Neural progenitor cell (in vitro differentiated cells): ENCODE measurements at regions not wholly inside any gene's neighbourhood (a gene's known extent, or its start where the extent isn't known, plus 50 kb on each side); places are given as distances from the start of the nearest gene placed in this dataset.
A peak's percentile ranks its signal among the peaks of the same experiment; 100 is the strongest.

Experiments used
- DNase-seq: peaks from one replicate; pipeline ENCODE4 v3.0.0-alpha.2; 2016; ENCODE audit warnings: low spot score
- H2AFZ ChIP-seq: fragments of 200-600 bp; sonication (generic); replicated peaks from 2 replicates; pipeline ENCODE4 v1.6.1; 2016; ENCODE audit warnings: antibody characterized with exemption
- H3F3A ChIP-seq: fragments of 200-600 bp; sonication (generic); 2 replicates; pipeline ENCODE4 v1.6.1; 2016; ENCODE audit warnings: antibody characterized with exemption, low read depth
- H3K27ac ChIP-seq: fragments of 200-600 bp; sonication (generic); 2 replicates; pipeline ENCODE4 v1.5.1; 2016; ENCODE audit warnings: mild to moderate bottlenecking
- H3K27me3 ChIP-seq: fragments of 200-600 bp; sonication (generic); 2 replicates; pipeline ENCODE4 v1.6.1; 2016; ENCODE audit warnings: mild to moderate bottlenecking, moderate library complexity
- H3K36me3 ChIP-seq: fragments of 200-600 bp; sonication (generic); 2 replicates; pipeline ENCODE4 v1.5.1; 2016
- H3K4me1 ChIP-seq: fragments of 200-600 bp; sonication (generic); 2 replicates; pipeline ENCODE4 v1.6.1; 2016; ENCODE audit warnings: mixed run types
- H3K4me2 ChIP-seq: fragments of 200-600 bp; sonication (generic); 2 replicates; pipeline ENCODE4 v1.6.1; 2016
- H3K4me3 ChIP-seq: fragments of 200-600 bp; sonication (generic); 2 replicates; pipeline ENCODE4 v1.5.1; 2016
- H3K79me2 ChIP-seq: fragments of 200-600 bp; sonication (generic); 2 replicates; pipeline ENCODE4 v1.6.1; 2016; ENCODE audit warnings: low read depth
- H3K9ac ChIP-seq: fragments of 200-600 bp; sonication (generic); 2 replicates; pipeline ENCODE4 v1.6.1; 2016
- H3K9me3 ChIP-seq: fragments of 200-600 bp; sonication (generic); 2 replicates; pipeline ENCODE4 v1.5.1; 2016; ENCODE audit warnings: low read depth
- H4K20me1 ChIP-seq: fragments of 200-600 bp; sonication (generic); 2 replicates; pipeline ENCODE4 v1.6.1; 2016; ENCODE audit warnings: low read depth
- H3K27ac Mint-ChIP-seq: 3 replicates; pipeline ENCODE4 v1.8.0; 2021; ENCODE audit warnings: mixed read lengths
- H3K27me3 Mint-ChIP-seq: 2 replicates; pipeline ENCODE4 v1.8.0; 2022; ENCODE audit warnings: low read depth, mild to moderate bottlenecking, inconsistent platforms, moderate library complexity, mixed read lengths; ENCODE audit not compliant: insufficient read depth
- H3K36me3 Mint-ChIP-seq: 3 replicates; pipeline ENCODE4 v1.8.0; 2021; ENCODE audit warnings: mixed read lengths
- H3K4me1 Mint-ChIP-seq: 3 replicates; pipeline ENCODE4 v1.8.0; 2021; ENCODE audit warnings: mixed read lengths
- H3K4me3 Mint-ChIP-seq: 3 replicates; pipeline ENCODE4 v1.8.0; 2021; ENCODE audit warnings: mild to moderate bottlenecking, moderate library complexity, mixed read lengths
- H3K9me3 Mint-ChIP-seq: 3 replicates; pipeline ENCODE4 v1.8.0; 2020; ENCODE audit warnings: mixed read lengths
- EZH2 ChIP-seq: fragments of 200-600 bp; sonication (generic); IDR thresholded peaks from 2 replicates; pipeline ENCODE4 v1.6.1; 2017; ENCODE audit warnings: antibody characterized with exemption, mild to moderate bottlenecking, moderate library complexity
- EZH2phosphoT487 ChIP-seq: fragments of 200-600 bp; sonication (generic); IDR thresholded peaks from 2 replicates; pipeline ENCODE4 v1.6.1; 2017; ENCODE audit warnings: antibody characterized with exemption
- TF ChIP-seq, protein P1 (sequence below): fragments of 200-600 bp; sonication (generic); IDR thresholded peaks from 2 replicates; pipeline ENCODE4 v1.5.1; 2017; ENCODE audit warnings: antibody characterized with exemption, mild to moderate bottlenecking

DNA sequence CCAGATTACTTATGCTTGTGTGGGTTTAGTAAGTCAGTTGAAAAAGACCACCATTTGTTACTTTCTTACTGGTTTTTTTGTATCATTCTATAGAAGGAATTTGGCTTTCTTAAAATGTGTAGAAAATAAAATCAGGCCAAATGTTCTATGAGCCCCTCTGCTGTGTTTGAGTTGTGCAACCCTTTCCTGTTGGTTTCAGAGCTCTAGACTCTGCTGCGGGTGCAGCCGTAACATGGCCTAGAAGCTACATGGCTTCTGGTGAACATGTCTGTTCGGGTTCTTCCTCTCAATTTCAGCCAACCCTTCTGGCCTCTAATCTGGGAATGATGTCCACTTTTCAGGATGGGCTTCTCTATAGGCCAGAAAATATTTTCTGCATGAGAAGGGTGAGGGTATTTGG is 56.6 kb upstream of the RAB18 start:
- no peaks in the 10 kb centered on the region for H3K4me1 ChIP-seq
- H3K27me3 ChIP-seq: no peaks in the 10 kb centered on the region
- no peaks in the 10 kb centered on the region for H3K79me2 ChIP-seq
- H3K4me3 ChIP-seq: no peak overlapping the region
- H3K36me3 ChIP-seq: no peaks in the 10 kb centered on the region
- no peaks in the 10 kb centered on the region for H3K9me3 Mint-ChIP-seq
- no peak overlapping the region for H3K27ac ChIP-seq
- H3K4me2 ChIP-seq: no peak overlapping the region
- no peak overlapping the region for H3K4me3 Mint-ChIP-seq
- H3K4me1 Mint-ChIP-seq: no peaks in the 10 kb centered on the region
- H3K9ac ChIP-seq: no peak overlapping the region
- H3F3A ChIP-seq: no peaks in the 10 kb centered on the region
- peaks cover 4% of the 10 kb centered on the region for H3K27me3 Mint-ChIP-seq
- H2AFZ ChIP-seq: no peak overlapping the region
- DNase-seq: no peak
- no peaks in the 10 kb centered on the region for H3K9me3 ChIP-seq
- H3K27ac Mint-ChIP-seq: no peak overlapping the region
- TF ChIP-seq, protein P1, sequence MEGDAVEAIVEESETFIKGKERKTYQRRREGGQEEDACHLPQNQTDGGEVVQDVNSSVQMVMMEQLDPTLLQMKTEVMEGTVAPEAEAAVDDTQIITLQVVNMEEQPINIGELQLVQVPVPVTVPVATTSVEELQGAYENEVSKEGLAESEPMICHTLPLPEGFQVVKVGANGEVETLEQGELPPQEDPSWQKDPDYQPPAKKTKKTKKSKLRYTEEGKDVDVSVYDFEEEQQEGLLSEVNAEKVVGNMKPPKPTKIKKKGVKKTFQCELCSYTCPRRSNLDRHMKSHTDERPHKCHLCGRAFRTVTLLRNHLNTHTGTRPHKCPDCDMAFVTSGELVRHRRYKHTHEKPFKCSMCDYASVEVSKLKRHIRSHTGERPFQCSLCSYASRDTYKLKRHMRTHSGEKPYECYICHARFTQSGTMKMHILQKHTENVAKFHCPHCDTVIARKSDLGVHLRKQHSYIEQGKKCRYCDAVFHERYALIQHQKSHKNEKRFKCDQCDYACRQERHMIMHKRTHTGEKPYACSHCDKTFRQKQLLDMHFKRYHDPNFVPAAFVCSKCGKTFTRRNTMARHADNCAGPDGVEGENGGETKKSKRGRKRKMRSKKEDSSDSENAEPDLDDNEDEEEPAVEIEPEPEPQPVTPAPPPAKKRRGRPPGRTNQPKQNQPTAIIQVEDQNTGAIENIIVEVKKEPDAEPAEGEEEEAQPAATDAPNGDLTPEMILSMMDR: no peak
- TF ChIP-seq EZH2 (no peak), EZH2phosphoT487 (no peak)
- no peaks in the 10 kb centered on the region for H4K20me1 ChIP-seq
- no peaks in the 10 kb centered on the region for H3K36me3 Mint-ChIP-seq

DNA sequence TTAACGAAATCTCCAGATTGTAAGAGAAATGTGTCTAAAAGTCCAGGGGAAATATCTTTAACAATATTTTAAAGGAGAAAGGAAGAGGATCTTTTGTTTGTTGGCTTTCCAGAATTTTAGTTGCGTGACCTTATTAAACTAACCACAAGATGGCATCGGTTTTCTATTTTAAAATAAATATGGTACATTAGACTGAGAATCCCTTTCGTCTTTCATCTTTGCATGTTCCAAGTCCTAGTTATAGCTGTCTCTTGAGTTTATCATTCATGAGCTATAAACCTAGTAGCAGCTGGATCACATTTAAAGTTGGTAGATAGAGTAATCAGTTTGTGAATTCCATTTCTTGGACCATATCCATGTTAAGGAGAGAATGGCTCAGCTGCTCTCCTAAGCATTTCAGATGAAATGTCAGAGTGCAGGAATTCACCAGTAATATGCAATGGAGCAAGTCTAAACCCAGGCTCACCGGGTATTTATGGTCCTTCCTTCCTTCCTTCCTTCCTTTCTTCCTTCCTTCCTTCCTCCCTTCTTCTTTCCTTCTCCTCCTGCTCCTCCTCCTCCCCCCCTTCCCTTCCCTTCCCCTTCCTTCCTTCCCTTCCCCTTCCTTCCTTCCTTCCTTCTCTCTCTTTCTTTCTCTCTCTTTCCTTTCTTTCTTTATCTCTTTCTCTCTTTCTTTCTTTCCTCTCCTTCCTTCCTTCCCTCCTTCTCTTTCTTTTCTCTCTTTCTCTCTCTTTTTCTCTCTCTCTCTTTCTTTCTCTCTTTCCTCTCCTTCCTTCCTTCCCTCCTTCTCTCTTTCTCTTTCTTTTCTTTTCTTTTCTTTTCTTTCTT is 57.8 kb upstream of the RAB18 start:
- no peak overlapping the region for H3K4me2 ChIP-seq
- H3K36me3 ChIP-seq: no peaks in the 10 kb centered on the region

DNA sequence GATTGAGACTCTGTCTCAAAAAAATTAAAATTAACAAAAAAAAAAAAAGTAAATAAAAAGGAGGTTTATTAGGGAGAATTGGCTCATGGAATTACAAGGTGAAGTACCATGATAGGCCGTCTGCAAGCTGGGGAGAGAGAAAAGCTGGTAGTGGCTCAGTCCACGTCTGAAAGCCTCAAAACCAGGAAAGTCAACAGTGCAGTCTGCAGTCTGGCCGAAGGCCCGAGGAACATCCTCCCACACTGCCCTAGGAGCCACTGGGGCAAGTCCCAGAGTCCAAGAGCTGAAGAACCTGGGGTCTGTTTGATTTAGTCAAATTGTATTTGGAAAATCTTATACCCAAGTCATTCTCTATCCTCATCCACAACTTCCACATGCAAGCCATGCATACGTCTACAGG is 59.0 kb upstream of the RAB18 start:
- Histone ChIP-seq H3F3A (no peaks in the 10 kb centered on the region), H3K27me3 (no peaks in the 10 kb centered on the region), H3K79me2 (no peaks in the 10 kb centered on the region), H3K36me3 (no peaks in the 10 kb centered on the region), H2AFZ (no peak overlapping the region), H4K20me1 (no peaks in the 10 kb centered on the region), H3K9ac (no peak overlapping the region), H3K4me2 (no peak overlapping the region), H3K9me3 (no peaks in the 10 kb centered on the region), H3K4me1 (no peaks in the 10 kb centered on the region), H3K27ac (no peak overlapping the region), H3K4me3 (no peak overlapping the region)
- no peaks in the 10 kb centered on the region for H3K9me3 Mint-ChIP-seq
- no peak for DNase-seq
- TF ChIP-seq EZH2 (no peak), EZH2phosphoT487 (no peak)
- TF ChIP-seq, protein P1: no peak
- H3K36me3 Mint-ChIP-seq: no peaks in the 10 kb centered on the region
- H3K4me3 Mint-ChIP-seq: no peak overlapping the region
- no peak overlapping the region for H3K27ac Mint-ChIP-seq
- peaks cover 4% of the 10 kb centered on the region for H3K27me3 Mint-ChIP-seq
- no peaks in the 10 kb centered on the region for H3K4me1 Mint-ChIP-seq

More for the DNA sequence above, 57.8 kb upstream of the RAB18 start:
- no peak overlapping the region for H3K4me3 ChIP-seq
- DNase-seq: peak; percentile 34
- H3K9me3 ChIP-seq: no peaks in the 10 kb centered on the region
- H3F3A ChIP-seq: no peaks in the 10 kb centered on the region
- Mint-ChIP-seq H3K27ac (no peak overlapping the region), H3K4me1 (no peaks in the 10 kb centered on the region), H3K36me3 (no peaks in the 10 kb centered on the region), H3K4me3 (no peak overlapping the region), H3K9me3 (no peaks in the 10 kb centered on the region), H3K27me3 (peaks cover 4% of the 10 kb centered on the region)
- H3K79me2 ChIP-seq: no peaks in the 10 kb centered on the region
- H3K9ac ChIP-seq: no peak overlapping the region
- no peaks in the 10 kb centered on the region for H4K20me1 ChIP-seq
- H3K27me3 ChIP-seq: no peaks in the 10 kb centered on the region
- no peak overlapping the region for H3K27ac ChIP-seq
- peak overlapping the region; percentile 76 for H2AFZ ChIP-seq
- no peaks in the 10 kb centered on the region for H3K4me1 ChIP-seq
- TF ChIP-seq, protein P1: peak; percentile 61
- no peak for TF ChIP-seq EZH2
